HG03095 (cell line): ENCODE measurements at regions not wholly inside any gene's neighbourhood (a gene's known extent, or its start where the extent isn't known, plus 50 kb on each side); places are given as distances from the start of the nearest gene placed in this dataset.
"Not testable (repeated sequence)": the region's sequence is repeated elsewhere in the genome, so short reads cannot be mapped to it uniquely, and the experiment has no call there.

Experiments used
- ATAC-seq: cut with Tn5 transposase; IDR thresholded peaks from one replicate; pipeline ENCODE4 v1.9.1; 2021; ENCODE audit warnings: moderate library complexity; ENCODE audit not compliant: unreplicated experiment

GRCh38 chr5:127133071-127133470 is 59.8 kb upstream of the C5orf63 start:
- no peak for ATAC-seq

- ATAC-seq: no peak
Observed at GRCh38 chr5:127136908-127137307, 63.6 kb upstream of the C5orf63 start.

GRCh38 chr5:127143722-127144121 is 70.4 kb upstream of the C5orf63 start:
- no peak for ATAC-seq

- ATAC-seq: no peak
Observed at GRCh38 chr5:127153031-127153430, 79.7 kb upstream of the C5orf63 start.

- no peak for ATAC-seq
Observed at GRCh38 chr5:127153521-127153920, 80.2 kb upstream of the C5orf63 start.

- ATAC-seq: no peak
Observed at GRCh38 chr5:127163750-127164149, 90.4 kb upstream of the C5orf63 start.

- no peak for ATAC-seq
Observed at GRCh38 chr5:127170918-127171600, 97.8 kb upstream of the C5orf63 start.

- no peak for ATAC-seq
Observed at GRCh38 chr5:127176769-127177168, 103.5 kb upstream of the C5orf63 start.

- ATAC-seq: not testable (repeated sequence)
Observed at GRCh38 chr5:127182631-127183030, 108.0 kb upstream of the MEGF10 start.

GRCh38 chr5:127183332-127183731 is 107.3 kb upstream of the MEGF10 start:
- ATAC-seq: no peak

- no peak for ATAC-seq
Observed at GRCh38 chr5:127184851-127185250, 105.7 kb upstream of the MEGF10 start.

GRCh38 chr5:127186657-127187056 is 103.9 kb upstream of the MEGF10 start:
- no peak for ATAC-seq

- no peak for ATAC-seq
Observed at GRCh38 chr5:127187706-127188105, 102.9 kb upstream of the MEGF10 start.

GRCh38 chr5:127192150-127192549 is 98.4 kb upstream of the MEGF10 start:
- ATAC-seq: no peak

GRCh38 chr5:127192836-127193338 is 97.7 kb upstream of the MEGF10 start:
- ATAC-seq: no peak

- ATAC-seq: no peak
Observed at GRCh38 chr5:127196042-127196441, 94.6 kb upstream of the MEGF10 start.

- not testable (repeated sequence) for ATAC-seq
Observed at GRCh38 chr5:127197402-127198167, 93.0 kb upstream of the MEGF10 start.

GRCh38 chr5:127202738-127203137 is 87.9 kb upstream of the MEGF10 start:
- not testable (repeated sequence) for ATAC-seq

GRCh38 chr5:127203818-127204217 is 86.8 kb upstream of the MEGF10 start:
- ATAC-seq: no peak

- ATAC-seq: no peak
Observed at GRCh38 chr5:127205147-127205546, 85.4 kb upstream of the MEGF10 start.

- no peak for ATAC-seq
Observed at GRCh38 chr5:127206320-127207113, 84.1 kb upstream of the MEGF10 start.
